ENCODE measurements at regions not wholly inside any gene's neighbourhood (a gene's known extent, or its start where the extent isn't known, plus 50 kb on each side); places are given as distances from the start of the nearest gene placed in this dataset.

GRCh38 chr2:45162711-45163110 is 153.5 kb upstream of the SIX2 start:
- Histone ChIP-seq H3K9me2 (replicated peaks; ENCODE audit: insufficient read depth) (no peaks in the 10 kb centered on the region), H3K4me3 (no peak overlapping the region), H3K9me3 (ENCODE audit: low read depth) (no peaks in the 10 kb centered on the region), H3K27ac (no peak overlapping the region), H3K36me3 (replicated peaks; ENCODE audit: insufficient read depth, low read depth) (no peaks in the 10 kb centered on the region), H3K4me2 (no peak overlapping the region), H4K20me1 (ENCODE audit: insufficient read depth, poor library complexity, severe bottlenecking) (no peaks in the 10 kb centered on the region), H3K4me1 (ENCODE audit: insufficient read depth) (no peaks in the 10 kb centered on the region), H3K27me3 (peaks cover 64% of the 10 kb centered on the region), H3K79me2 (no peaks in the 10 kb centered on the region), H2AFZ (no peak overlapping the region)
- no peak for DNase-seq (ENCODE audit: low spot score)
- TF ChIP-seq EZH2 (IDR thresholded peaks at IDR 0.05; ENCODE audit: borderline replicate concordance) (no peak), EZH2phosphoT487 (IDR thresholded peaks at IDR 0.05; ENCODE audit: low read depth, severe bottlenecking, unreplicated experiment) (no peak), CTCF (IDR thresholded peaks at IDR 0.05; ENCODE audit: poor library complexity) (no peak)
- 70% methylated on average over 1 of the region's 1 CpG for WGBS (ENCODE audit: low lambda C conversion rate, missing lambda C conversion rate)

- Histone ChIP-seq H3K9me2 (replicated peaks; ENCODE audit: insufficient read depth) (no peaks in the 10 kb centered on the region), H3K27ac (no peak overlapping the region), H3K4me1 (ENCODE audit: insufficient read depth) (no peaks in the 10 kb centered on the region), H3K9me3 (ENCODE audit: low read depth) (no peaks in the 10 kb centered on the region), H3K4me2 (no peak overlapping the region), H3K27me3 (peaks cover 25% of the 10 kb centered on the region), H3K4me3 (no peak overlapping the region), H2AFZ (no peak overlapping the region), H4K20me1 (ENCODE audit: insufficient read depth, poor library complexity, severe bottlenecking) (no peaks in the 10 kb centered on the region), H3K79me2 (no peaks in the 10 kb centered on the region), H3K36me3 (replicated peaks; ENCODE audit: insufficient read depth, low read depth) (no peaks in the 10 kb centered on the region)
- TF ChIP-seq EZH2phosphoT487 (IDR thresholded peaks at IDR 0.05; ENCODE audit: low read depth, severe bottlenecking, unreplicated experiment): no peak
- DNase-seq (ENCODE audit: low spot score): no peak
- 74% methylated on average over 4 of the region's 4 CpGs for WGBS (ENCODE audit: low lambda C conversion rate, missing lambda C conversion rate)
Observed at GRCh38 chr2:45156605-45157004, 147.4 kb upstream of the SIX2 start.

- peaks cover 15% of the 10 kb centered on the region for H3K27me3 ChIP-seq
- H3K9me3 ChIP-seq (ENCODE audit: low read depth): no peaks in the 10 kb centered on the region
- no peaks in the 10 kb centered on the region for H4K20me1 ChIP-seq (ENCODE audit: insufficient read depth, poor library complexity, severe bottlenecking)
- TF ChIP-seq CTCF (IDR thresholded peaks at IDR 0.05; ENCODE audit: poor library complexity) (no peak), EZH2phosphoT487 (IDR thresholded peaks at IDR 0.05; ENCODE audit: low read depth, severe bottlenecking, unreplicated experiment) (no peak), EZH2 (IDR thresholded peaks at IDR 0.05; ENCODE audit: borderline replicate concordance) (no peak)
- H3K4me3 ChIP-seq: no peak overlapping the region
- H3K9me2 ChIP-seq (replicated peaks; ENCODE audit: insufficient read depth): no peaks in the 10 kb centered on the region
- H3K4me1 ChIP-seq (ENCODE audit: insufficient read depth): no peaks in the 10 kb centered on the region
- no peak overlapping the region for H3K27ac ChIP-seq
- H3K36me3 ChIP-seq (replicated peaks; ENCODE audit: insufficient read depth, low read depth): no peaks in the 10 kb centered on the region
- H3K79me2 ChIP-seq: no peaks in the 10 kb centered on the region
- WGBS (ENCODE audit: low lambda C conversion rate, missing lambda C conversion rate): 64% methylated on average over 4 of the region's 4 CpGs
- H3K4me2 ChIP-seq: no peak overlapping the region
- DNase-seq (ENCODE audit: low spot score): no peak
- no peak overlapping the region for H2AFZ ChIP-seq
Observed at GRCh38 chr2:45154606-45155155, 145.4 kb upstream of the SIX2 start.

GRCh38 chr2:45154144-45154543 is 144.9 kb upstream of the SIX2 start:
- WGBS (ENCODE audit: low lambda C conversion rate, missing lambda C conversion rate): 87% methylated on average over 1 of the region's 1 CpG
- DNase-seq (ENCODE audit: low spot score): no peak
- TF ChIP-seq CTCF (IDR thresholded peaks at IDR 0.05; ENCODE audit: poor library complexity): no peak
- TF ChIP-seq EZH2phosphoT487 (IDR thresholded peaks at IDR 0.05; ENCODE audit: low read depth, severe bottlenecking, unreplicated experiment): no peak
- no peak for TF ChIP-seq EZH2 (IDR thresholded peaks at IDR 0.05; ENCODE audit: borderline replicate concordance)

More at GRCh38 chr2:45154144-45154543, 144.9 kb upstream of the SIX2 start:
- Histone ChIP-seq H3K4me3 (no peak overlapping the region), H2AFZ (no peak overlapping the region), H3K79me2 (no peaks in the 10 kb centered on the region), H3K4me2 (no peak overlapping the region), H3K27me3 (peaks cover 15% of the 10 kb centered on the region), H3K36me3 (replicated peaks; ENCODE audit: insufficient read depth, low read depth) (no peaks in the 10 kb centered on the region), H3K4me1 (ENCODE audit: insufficient read depth) (no peaks in the 10 kb centered on the region), H3K27ac (no peak overlapping the region), H3K9me2 (replicated peaks; ENCODE audit: insufficient read depth) (no peaks in the 10 kb centered on the region), H3K9me3 (ENCODE audit: low read depth) (no peaks in the 10 kb centered on the region), H4K20me1 (ENCODE audit: insufficient read depth, poor library complexity, severe bottlenecking) (no peaks in the 10 kb centered on the region)
